ENCODE measurements at regions not wholly inside any gene's neighbourhood (a gene's known extent, or its start where the extent isn't known, plus 50 kb on each side); places are given as distances from the start of the nearest gene placed in this dataset.

- no peaks in the 10 kb centered on the region for H3K9me2 ChIP-seq (replicated peaks; ENCODE audit: low read depth, low read length)
- TF ChIP-seq, protein P1, sequence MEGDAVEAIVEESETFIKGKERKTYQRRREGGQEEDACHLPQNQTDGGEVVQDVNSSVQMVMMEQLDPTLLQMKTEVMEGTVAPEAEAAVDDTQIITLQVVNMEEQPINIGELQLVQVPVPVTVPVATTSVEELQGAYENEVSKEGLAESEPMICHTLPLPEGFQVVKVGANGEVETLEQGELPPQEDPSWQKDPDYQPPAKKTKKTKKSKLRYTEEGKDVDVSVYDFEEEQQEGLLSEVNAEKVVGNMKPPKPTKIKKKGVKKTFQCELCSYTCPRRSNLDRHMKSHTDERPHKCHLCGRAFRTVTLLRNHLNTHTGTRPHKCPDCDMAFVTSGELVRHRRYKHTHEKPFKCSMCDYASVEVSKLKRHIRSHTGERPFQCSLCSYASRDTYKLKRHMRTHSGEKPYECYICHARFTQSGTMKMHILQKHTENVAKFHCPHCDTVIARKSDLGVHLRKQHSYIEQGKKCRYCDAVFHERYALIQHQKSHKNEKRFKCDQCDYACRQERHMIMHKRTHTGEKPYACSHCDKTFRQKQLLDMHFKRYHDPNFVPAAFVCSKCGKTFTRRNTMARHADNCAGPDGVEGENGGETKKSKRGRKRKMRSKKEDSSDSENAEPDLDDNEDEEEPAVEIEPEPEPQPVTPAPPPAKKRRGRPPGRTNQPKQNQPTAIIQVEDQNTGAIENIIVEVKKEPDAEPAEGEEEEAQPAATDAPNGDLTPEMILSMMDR (conservative IDR thresholded peaks at IDR 0.05; ENCODE audit: low read length): no peak
- TF ChIP-seq EZH2phosphoT487 (IDR thresholded peaks at IDR 0.05; ENCODE audit: borderline replicate concordance): no peak
- H3K9ac ChIP-seq (ENCODE audit: low read depth, low read length, poor library complexity, severe bottlenecking): no peak overlapping the region
- H3K4me3 ChIP-seq (ENCODE audit: low read length, poor library complexity, severe bottlenecking): no peak overlapping the region
- no peak overlapping the region for H2AFZ ChIP-seq (ENCODE audit: low read length)
- no peaks in the 10 kb centered on the region for H3F3A ChIP-seq (ENCODE audit: low read depth)
- H3K79me2 ChIP-seq (ENCODE audit: insufficient read depth, low read length): no peaks in the 10 kb centered on the region
- H3K9me3 ChIP-seq (ENCODE audit: insufficient read depth, low read depth, low read length): no peaks in the 10 kb centered on the region
- no peaks in the 10 kb centered on the region for H3K4me1 ChIP-seq (ENCODE audit: insufficient read depth, low read length, poor library complexity, severe bottlenecking)
- no peak overlapping the region for H3K4me2 ChIP-seq (ENCODE audit: low read depth, low read length, poor library complexity, severe bottlenecking)
- H3K27me3 ChIP-seq (ENCODE audit: insufficient read depth, low read length, poor library complexity, severe bottlenecking): no peaks in the 10 kb centered on the region
- H3K36me3 ChIP-seq (ENCODE audit: insufficient read depth, low read length): no peaks in the 10 kb centered on the region
- H4K20me1 ChIP-seq (ENCODE audit: insufficient read depth, low read length, poor library complexity, severe bottlenecking): no peaks in the 10 kb centered on the region
These were observed 87.1 kb upstream of the SULF2 start for GRCh38 chr20:47872341-47872740.

- Histone ChIP-seq H3K27me3 (ENCODE audit: insufficient read depth, low read length, poor library complexity, severe bottlenecking) (no peaks in the 10 kb centered on the region), H3K9ac (ENCODE audit: low read depth, low read length, poor library complexity, severe bottlenecking) (no peak overlapping the region), H3K79me2 (ENCODE audit: insufficient read depth, low read length) (no peaks in the 10 kb centered on the region), H3K9me2 (replicated peaks; ENCODE audit: low read depth, low read length) (no peaks in the 10 kb centered on the region), H3K36me3 (ENCODE audit: insufficient read depth, low read length) (no peaks in the 10 kb centered on the region), H3K9me3 (ENCODE audit: insufficient read depth, low read depth, low read length) (no peaks in the 10 kb centered on the region), H3K4me3 (ENCODE audit: low read length, poor library complexity, severe bottlenecking) (no peak overlapping the region), H3K4me2 (ENCODE audit: low read depth, low read length, poor library complexity, severe bottlenecking) (no peak overlapping the region), H3F3A (ENCODE audit: low read depth) (no peaks in the 10 kb centered on the region), H4K20me1 (ENCODE audit: insufficient read depth, low read length, poor library complexity, severe bottlenecking) (no peaks in the 10 kb centered on the region), H3K4me1 (ENCODE audit: insufficient read depth, low read length, poor library complexity, severe bottlenecking) (no peaks in the 10 kb centered on the region), H2AFZ (ENCODE audit: low read length) (no peak overlapping the region)
- TF ChIP-seq, protein P1 (conservative IDR thresholded peaks at IDR 0.05; ENCODE audit: low read length): no peak
These were observed 85.2 kb upstream of the SULF2 start for GRCh38 chr20:47870475-47870874.

- no peak for TF ChIP-seq EZH2phosphoT487 (IDR thresholded peaks at IDR 0.05; ENCODE audit: borderline replicate concordance)
- TF ChIP-seq, protein P1 (conservative IDR thresholded peaks at IDR 0.05; ENCODE audit: low read length): no peak
- H3K4me2 ChIP-seq (ENCODE audit: low read depth, low read length, poor library complexity, severe bottlenecking): no peak overlapping the region
- no peaks in the 10 kb centered on the region for H3K36me3 ChIP-seq (ENCODE audit: insufficient read depth, low read length)
- H3K9ac ChIP-seq (ENCODE audit: low read depth, low read length, poor library complexity, severe bottlenecking): no peak overlapping the region
- H3K79me2 ChIP-seq (ENCODE audit: insufficient read depth, low read length): no peaks in the 10 kb centered on the region
- H4K20me1 ChIP-seq (ENCODE audit: insufficient read depth, low read length, poor library complexity, severe bottlenecking): no peaks in the 10 kb centered on the region
- no peaks in the 10 kb centered on the region for H3K27me3 ChIP-seq (ENCODE audit: insufficient read depth, low read length, poor library complexity, severe bottlenecking)
- no peaks in the 10 kb centered on the region for H3K4me1 ChIP-seq (ENCODE audit: insufficient read depth, low read length, poor library complexity, severe bottlenecking)
- no peak overlapping the region for H2AFZ ChIP-seq (ENCODE audit: low read length)
- no peak overlapping the region for H3K4me3 ChIP-seq (ENCODE audit: low read length, poor library complexity, severe bottlenecking)
- no peaks in the 10 kb centered on the region for H3K9me3 ChIP-seq (ENCODE audit: insufficient read depth, low read depth, low read length)
- H3K9me2 ChIP-seq (replicated peaks; ENCODE audit: low read depth, low read length): no peaks in the 10 kb centered on the region
- no peaks in the 10 kb centered on the region for H3F3A ChIP-seq (ENCODE audit: low read depth)
These were observed 83.5 kb upstream of the SULF2 start for GRCh38 chr20:47868744-47869143.
